GM23248 (cell line): ENCODE measurements at regions not wholly inside any gene's neighbourhood (a gene's known extent, or its start where the extent isn't known, plus 50 kb on each side); places are given as distances from the start of the nearest gene placed in this dataset.

Source experiments
- DNase-seq: peaks from one replicate; pipeline ENCODE4 v3.0.0-alpha.2; 2015
- H2AFZ ChIP-seq: fragments of 200-600 bp; sonication (generic); 2 replicates; pipeline ENCODE4 v1.6.1; 2016; ENCODE audit warnings: antibody characterized with exemption
- H3F3A ChIP-seq: fragments of 200-600 bp; sonication (generic); 2 replicates; pipeline ENCODE4 v1.6.1; 2016; ENCODE audit warnings: mild to moderate bottlenecking, antibody characterized with exemption, mixed run types; ENCODE audit not compliant: insufficient read depth
- H3K27ac ChIP-seq: fragments of 200-600 bp; sonication (generic); 2 replicates; pipeline ENCODE4 v1.5.1; 2016; ENCODE audit warnings: mild to moderate bottlenecking
- H3K27me3 ChIP-seq: fragments of 200-600 bp; sonication (generic); replicated peaks from 2 replicates; pipeline ENCODE4 v1.6.1; 2016; ENCODE audit warnings: mild to moderate bottlenecking; ENCODE audit not compliant: insufficient read depth
- H3K36me3 ChIP-seq: fragments of 200-600 bp; sonication (generic); 2 replicates; pipeline ENCODE4 v1.6.1; 2016; ENCODE audit warnings: low read depth, mild to moderate bottlenecking
- H3K4me1 ChIP-seq: fragments of 200-600 bp; sonication (generic); 2 replicates; pipeline ENCODE4 v1.6.1; 2016; ENCODE audit warnings: mild to moderate bottlenecking; ENCODE audit not compliant: insufficient read depth
- H3K4me2 ChIP-seq: fragments of 200-600 bp; sonication (generic); one replicate; pipeline ENCODE4 v1.6.1; 2016; ENCODE audit warnings: mild to moderate bottlenecking; ENCODE audit not compliant: unreplicated experiment
- H3K4me3 ChIP-seq: fragments of 200-600 bp; sonication (generic); 2 replicates; pipeline ENCODE4 v1.5.1; 2016; ENCODE audit warnings: mild to moderate bottlenecking
- H3K79me2 ChIP-seq: fragments of 200-600 bp; sonication (generic); 2 replicates; pipeline ENCODE4 v1.6.1; 2016; ENCODE audit warnings: mild to moderate bottlenecking; ENCODE audit not compliant: insufficient read depth
- H3K9ac ChIP-seq: fragments of 200-600 bp; sonication (generic); 2 replicates; pipeline ENCODE4 v1.6.1; 2016; ENCODE audit warnings: mild to moderate bottlenecking
- H3K9me2 ChIP-seq: fragments of 200-600 bp; sonication (generic); 2 replicates; pipeline ENCODE4 v1.6.1; 2016; ENCODE audit warnings: mixed run types, mild to moderate bottlenecking, moderate library complexity; ENCODE audit not compliant: insufficient read depth
- H3K9me3 ChIP-seq: fragments of 200-600 bp; sonication (generic); one replicate; pipeline ENCODE4 v1.6.1; 2017; ENCODE audit warnings: low read depth
- H4K20me1 ChIP-seq: fragments of 200-600 bp; sonication (generic); 2 replicates; pipeline ENCODE4 v1.6.0; 2016; ENCODE audit not compliant: insufficient read depth
- EZH2 ChIP-seq: fragments of 200-600 bp; sonication (generic); IDR thresholded peaks from 2 replicates; pipeline ENCODE4 v1.6.1; 2018; ENCODE audit warnings: antibody characterized with exemption, mild to moderate bottlenecking; ENCODE audit not compliant: insufficient read depth, poor library complexity, severe bottlenecking
- EZH2phosphoT487 ChIP-seq: fragments of 200-600 bp; sonication (generic); IDR thresholded peaks from 2 replicates; pipeline ENCODE4 v1.6.1; 2018; ENCODE audit warnings: antibody characterized with exemption, moderate library complexity, mild to moderate bottlenecking, low read depth; ENCODE audit not compliant: insufficient read depth
- WGBS, 2 experiments: methylation state at CpG; one replicate each; pipeline ENCODE4 v1.1.6; 2015 to 2017; ENCODE audit warnings: low lambda C conversion rate in 2 of 2, low coverage in 1 of 2; ENCODE audit errors: missing lambda C conversion rate in 2 of 2; 5-methylcytosine and 5-hydroxymethylcytosine counted together
- in situ Hi-C: fragments of 300-500 bp; cut with MboI; formaldehyde crosslinking; loops from 2 replicates; pipeline ENCODE4 v1.15.0; 2020

- Histone ChIP-seq H3F3A (no peaks in the 10 kb centered on the region), H3K27me3 (no peaks in the 10 kb centered on the region), H2AFZ (no peak overlapping the region), H3K9me2 (no peaks in the 10 kb centered on the region), H3K79me2 (no peaks in the 10 kb centered on the region), H3K27ac (no peak overlapping the region), H3K4me3 (no peak overlapping the region), H3K9me3 (no peaks in the 10 kb centered on the region), H3K4me2 (no peak overlapping the region), H4K20me1 (no peaks in the 10 kb centered on the region), H3K36me3 (no peaks in the 10 kb centered on the region), H3K4me1 (no peaks in the 10 kb centered on the region), H3K9ac (no peak overlapping the region)
- in situ Hi-C loops: no loop called here
- DNase-seq: no peak
- WGBS, 2 experiments: 45 to 50% methylated on average over 11 of the region's 11 CpGs
- TF ChIP-seq EZH2: no peak
- TF ChIP-seq EZH2phosphoT487: no peak
Measured at GRCh38 chr4:188287169-188287894, 148.1 kb downstream of the TRIML1 start.

DNA sequence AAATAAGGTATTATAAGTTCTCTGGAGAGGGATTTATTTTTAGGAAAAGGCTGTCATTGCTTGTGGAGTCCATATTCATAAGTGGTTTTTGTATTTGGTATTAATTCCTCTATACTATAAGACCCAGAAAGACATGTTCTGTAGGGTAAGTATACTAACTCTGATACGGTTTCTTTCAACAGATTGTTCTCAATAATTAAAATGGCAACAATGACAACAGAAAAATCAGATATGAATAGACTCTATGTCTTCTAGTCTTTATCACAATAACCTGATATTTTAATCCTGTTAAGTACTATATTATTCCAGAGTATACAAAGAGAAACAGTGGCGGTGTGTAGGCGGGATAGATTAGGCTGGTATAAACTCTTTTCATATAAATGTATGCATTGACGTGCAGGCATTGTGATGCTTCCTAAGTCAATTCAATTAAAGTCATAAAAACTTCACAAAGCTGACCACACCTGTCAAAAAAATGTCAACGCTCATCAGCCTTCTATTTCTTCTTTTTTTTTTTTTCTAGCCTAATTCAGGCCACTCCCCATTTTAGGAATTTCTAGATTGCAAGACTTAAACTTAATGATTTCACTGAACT lies 150.4 kb downstream of the TRIML1 start:
- Histone ChIP-seq H3K9me2 (no peaks in the 10 kb centered on the region), H3F3A (no peaks in the 10 kb centered on the region), H3K36me3 (no peaks in the 10 kb centered on the region), H2AFZ (no peak overlapping the region), H3K9me3 (no peaks in the 10 kb centered on the region), H3K4me1 (no peaks in the 10 kb centered on the region), H3K27me3 (no peaks in the 10 kb centered on the region), H3K4me3 (no peak overlapping the region), H3K27ac (no peak overlapping the region), H4K20me1 (no peaks in the 10 kb centered on the region), H3K4me2 (no peak overlapping the region), H3K9ac (no peak overlapping the region), H3K79me2 (no peaks in the 10 kb centered on the region)
- no peak for TF ChIP-seq EZH2
- no peak for TF ChIP-seq EZH2phosphoT487
- WGBS, 2 experiments: 29 to 38% methylated on average over 5 of the region's 5 CpGs
- DNase-seq: no peak
- in situ Hi-C loops: no loop called here

GRCh38 chr4:188295899-188296298 lies 156.7 kb downstream of the TRIML1 start:
- Histone ChIP-seq H2AFZ (no peak overlapping the region), H3F3A (no peaks in the 10 kb centered on the region), H3K9me3 (no peaks in the 10 kb centered on the region), H4K20me1 (no peaks in the 10 kb centered on the region), H3K4me3 (no peak overlapping the region), H3K4me2 (no peak overlapping the region), H3K79me2 (no peaks in the 10 kb centered on the region), H3K36me3 (no peaks in the 10 kb centered on the region), H3K9ac (no peak overlapping the region), H3K27ac (no peak overlapping the region), H3K27me3 (no peaks in the 10 kb centered on the region), H3K9me2 (no peaks in the 10 kb centered on the region), H3K4me1 (no peaks in the 10 kb centered on the region)
- in situ Hi-C loops: no loop called here
- WGBS, 2 experiments: 0 to 9% methylated on average over 1 of the region's 1 CpG
- DNase-seq: no peak
- TF ChIP-seq EZH2phosphoT487 (no peak), EZH2 (no peak)

DNA sequence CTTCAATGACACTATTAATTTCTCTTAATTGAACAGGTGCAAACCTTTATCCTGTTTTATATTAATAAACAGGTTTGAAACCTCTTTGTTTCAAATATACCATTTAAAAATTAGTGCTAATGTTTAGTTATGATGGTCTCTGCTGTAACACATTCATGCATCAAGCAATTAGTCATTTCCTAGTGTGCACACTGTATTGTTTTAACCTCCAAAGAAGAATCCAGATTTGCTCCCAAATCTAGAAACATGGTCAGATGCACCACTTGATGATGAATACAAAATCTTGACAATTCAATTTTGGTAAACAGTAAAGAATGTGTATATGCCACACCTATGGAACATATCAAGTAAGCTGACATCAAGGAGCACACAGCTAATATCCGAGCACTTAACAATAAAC lies 157.1 kb downstream of the TRIML1 start:
- no peak overlapping the region for H3K9ac ChIP-seq
- no peaks in the 10 kb centered on the region for H3K9me3 ChIP-seq
- H3K4me1 ChIP-seq: no peaks in the 10 kb centered on the region
- H3K27me3 ChIP-seq: no peaks in the 10 kb centered on the region
- no peak overlapping the region for H3K27ac ChIP-seq
- 0 to 6% methylated on average over 1 of the region's 1 CpG for WGBS, 2 experiments
- in situ Hi-C loops: no loop called here
- no peak overlapping the region for H2AFZ ChIP-seq
- H3K4me3 ChIP-seq: no peak overlapping the region
- no peak for DNase-seq
- TF ChIP-seq EZH2 (no peak), EZH2phosphoT487 (no peak)
- no peaks in the 10 kb centered on the region for H4K20me1 ChIP-seq
- H3K4me2 ChIP-seq: no peak overlapping the region
- H3K9me2 ChIP-seq: no peaks in the 10 kb centered on the region
- no peaks in the 10 kb centered on the region for H3K36me3 ChIP-seq
- H3K79me2 ChIP-seq: no peaks in the 10 kb centered on the region
- no peaks in the 10 kb centered on the region for H3F3A ChIP-seq
